ENCODE measurements at regions not wholly inside any gene's neighbourhood (a gene's known extent, or its start where the extent isn't known, plus 50 kb on each side); places are given as distances from the start of the nearest gene placed in this dataset.
"Not testable (repeated sequence)": the region's sequence is repeated elsewhere in the genome, so short reads cannot be mapped to it uniquely, and the experiment has no call there.

- DNase-seq (ENCODE audit: low spot score), result not testable (repeated sequence)
These were observed 401.3 kb upstream of the NR5A2 start for GRCh38 chr1:199626228-199626627.

GRCh38 chr1:199629624-199630023, 397.9 kb upstream of the NR5A2 start:
- no peak for DNase-seq (ENCODE audit: low spot score)

GRCh38 chr1:199639453-199639852, 388.1 kb upstream of the NR5A2 start:
- DNase-seq (ENCODE audit: low spot score), result no peak

- no peak for DNase-seq (ENCODE audit: low spot score)
These were observed 386.0 kb upstream of the NR5A2 start for GRCh38 chr1:199641531-199641930.

DNA sequence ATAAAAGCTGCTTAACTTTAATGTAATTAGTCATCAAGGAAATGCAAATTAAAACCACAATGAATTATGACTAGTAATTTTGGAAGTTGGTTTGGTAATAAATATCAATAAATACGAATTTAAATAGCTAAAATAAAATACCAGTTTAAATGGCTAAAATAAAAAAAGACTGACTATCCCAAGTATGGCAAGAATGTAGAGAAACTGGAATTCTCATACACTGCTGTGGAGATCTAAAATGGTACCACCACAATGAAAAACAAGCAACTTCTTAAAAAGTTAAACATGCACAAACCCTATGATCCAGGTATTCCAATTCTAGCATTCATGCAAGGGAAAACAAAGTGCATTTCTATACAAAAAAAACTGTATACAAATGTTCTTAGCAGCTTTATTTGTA, 382.6 kb upstream of the NR5A2 start:
- no peak for DNase-seq (ENCODE audit: low spot score)

GRCh38 chr1:199646761-199647160, 380.7 kb upstream of the NR5A2 start:
- DNase-seq (ENCODE audit: low spot score), result no peak

DNA sequence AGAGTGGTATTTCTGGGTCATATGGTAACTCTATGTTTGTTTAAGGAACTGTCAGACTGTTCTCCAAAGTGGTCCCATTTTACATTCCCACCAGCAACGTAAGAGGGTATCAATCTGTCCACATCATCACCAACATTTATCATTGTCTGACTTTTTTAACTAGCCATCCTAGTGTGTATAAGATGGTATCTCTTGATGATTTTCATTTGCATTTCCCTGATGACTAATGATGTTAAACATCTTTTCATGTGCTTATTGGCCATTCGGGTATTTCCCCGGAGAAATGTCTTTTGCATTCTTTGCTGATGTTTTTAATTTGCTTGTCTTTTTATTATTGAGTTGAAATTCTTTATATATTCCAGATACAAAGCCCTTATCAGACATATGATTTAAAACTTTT, 370.1 kb upstream of the NR5A2 start:
- DNase-seq (ENCODE audit: low spot score), result no peak

DNA sequence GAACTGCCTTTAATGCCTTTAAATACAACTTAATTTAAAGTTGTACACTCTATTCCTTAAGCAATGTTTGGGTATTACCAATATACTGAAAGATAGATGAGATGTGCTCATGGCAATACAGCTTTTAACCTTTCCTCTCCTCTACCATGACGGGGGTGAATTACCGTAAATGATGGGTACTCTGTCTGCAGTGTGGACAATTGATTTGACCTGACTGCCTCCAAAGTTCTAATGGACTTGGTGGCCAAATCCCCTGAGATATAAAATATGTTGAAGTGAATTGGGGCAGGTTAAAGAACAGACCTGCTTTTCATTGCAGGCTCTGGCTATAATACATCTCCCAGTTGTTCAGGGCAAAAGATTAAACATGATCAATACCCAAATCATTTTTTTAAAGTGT, 367.4 kb upstream of the NR5A2 start:
- no peak for DNase-seq (ENCODE audit: low spot score)

- no peak for DNase-seq (ENCODE audit: low spot score)
These were observed 362.1 kb upstream of the NR5A2 start for GRCh38 chr1:199665371-199665770.

- DNase-seq (ENCODE audit: low spot score), result no peak
These were observed 360.4 kb upstream of the NR5A2 start for GRCh38 chr1:199667089-199667488.

DNA sequence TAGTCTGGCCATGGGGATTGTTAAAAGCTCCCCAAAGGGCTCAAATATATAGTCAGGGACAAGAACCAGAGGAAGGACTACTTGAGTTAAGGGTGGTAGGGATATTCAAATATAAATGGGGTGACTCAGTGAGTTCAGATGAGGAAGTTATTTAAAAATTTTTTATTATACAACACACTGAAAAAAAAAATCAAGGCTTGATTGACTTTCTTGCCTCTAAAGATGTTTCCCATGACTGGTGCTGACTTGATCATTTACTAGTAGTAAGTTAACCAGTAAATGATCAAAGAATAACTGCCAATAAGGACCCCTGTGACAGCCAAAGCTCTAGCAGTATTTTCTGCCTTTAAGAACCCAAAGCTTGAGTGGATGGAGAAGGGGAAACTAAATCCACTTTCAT, 357.6 kb upstream of the NR5A2 start:
- DNase-seq (ENCODE audit: low spot score), result no peak

DNA sequence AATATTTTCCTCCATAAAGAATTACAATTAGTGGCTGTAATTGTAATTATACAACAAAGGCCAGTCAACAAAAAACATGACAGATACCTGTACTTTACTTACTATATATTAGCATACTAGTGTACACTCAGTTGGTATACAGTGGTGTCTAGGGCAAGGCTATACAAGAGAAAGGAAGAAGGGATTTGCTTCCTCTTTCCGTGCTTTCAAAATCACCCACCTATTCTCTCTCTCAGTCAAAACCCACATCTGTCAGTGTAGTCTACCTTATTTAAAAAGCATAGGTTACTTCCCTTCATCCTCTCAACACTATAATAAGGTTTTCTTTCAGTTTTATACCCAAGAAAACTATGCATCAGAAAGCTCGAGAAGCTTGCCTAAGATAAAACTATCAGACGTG, 355.8 kb upstream of the NR5A2 start:
- DNase-seq (ENCODE audit: low spot score), result no peak

DNA sequence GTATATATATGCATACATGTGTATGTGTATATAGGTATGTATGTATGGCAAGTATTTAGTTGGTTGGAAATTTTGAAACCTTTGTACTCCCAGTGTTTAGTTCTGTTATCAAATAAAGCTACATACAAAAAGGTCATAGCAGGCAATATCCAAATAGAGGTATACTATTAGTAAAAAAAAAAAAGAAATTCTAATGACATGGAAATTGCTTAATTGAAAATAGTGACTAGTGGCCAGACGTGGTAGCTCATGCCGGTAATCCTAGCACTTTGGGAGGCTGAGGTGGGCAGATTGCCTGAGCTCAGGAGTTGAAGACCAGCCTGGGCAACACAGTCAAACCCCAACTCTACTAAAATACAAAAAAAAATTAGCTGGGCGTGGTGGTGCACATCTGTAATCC, 351.6 kb upstream of the NR5A2 start:
- DNase-seq (ENCODE audit: low spot score), result no peak

GRCh38 chr1:199678771-199679170, 348.7 kb upstream of the NR5A2 start:
- no peak for DNase-seq (ENCODE audit: low spot score)

- DNase-seq (ENCODE audit: low spot score), result no peak
These were observed 345.4 kb upstream of the NR5A2 start for GRCh38 chr1:199682081-199682480.

GRCh38 chr1:199684686-199685273, 342.7 kb upstream of the NR5A2 start:
- peak; percentile 65 for DNase-seq (ENCODE audit: low spot score)

DNA sequence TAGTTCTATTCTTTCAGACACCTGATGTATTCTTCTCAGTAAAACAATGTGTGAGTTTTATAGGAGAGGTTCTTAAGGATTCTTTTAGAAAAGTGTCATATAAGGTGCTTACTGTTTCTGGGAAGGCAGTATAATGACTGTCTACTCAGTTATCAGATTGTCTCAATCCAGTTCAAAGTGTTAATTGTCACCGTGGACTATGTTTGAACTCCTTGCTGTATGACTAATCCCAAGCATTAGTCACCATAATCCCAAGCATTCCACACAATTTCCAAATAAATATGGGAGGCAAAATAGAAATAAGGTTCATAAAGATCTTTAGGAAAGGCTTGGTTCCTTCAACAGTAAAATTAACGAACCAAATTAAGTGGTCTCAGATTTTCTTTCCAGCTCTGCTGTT, 342.1 kb upstream of the NR5A2 start:
- peak; percentile 22 for DNase-seq (ENCODE audit: low spot score)

DNA sequence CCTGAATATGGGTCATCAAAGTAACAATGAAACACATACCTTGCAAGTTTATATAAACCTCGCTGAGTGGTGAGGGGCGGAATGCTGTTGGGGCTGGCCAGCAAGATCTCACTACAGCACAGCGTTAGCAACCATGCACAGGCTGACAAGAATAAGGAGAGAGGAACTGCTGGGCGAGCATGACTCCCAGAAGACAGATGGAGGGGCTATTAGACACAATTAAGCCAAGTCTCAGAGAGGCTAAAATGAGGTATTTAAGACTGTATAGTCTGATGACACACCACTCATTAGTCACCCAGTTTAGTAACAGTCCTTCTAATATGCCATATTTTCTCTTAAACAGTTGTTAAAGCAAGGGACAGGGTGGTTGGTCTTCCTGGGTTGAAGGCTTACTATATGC, 340.2 kb upstream of the NR5A2 start:
- no peak for DNase-seq (ENCODE audit: low spot score)

DNA sequence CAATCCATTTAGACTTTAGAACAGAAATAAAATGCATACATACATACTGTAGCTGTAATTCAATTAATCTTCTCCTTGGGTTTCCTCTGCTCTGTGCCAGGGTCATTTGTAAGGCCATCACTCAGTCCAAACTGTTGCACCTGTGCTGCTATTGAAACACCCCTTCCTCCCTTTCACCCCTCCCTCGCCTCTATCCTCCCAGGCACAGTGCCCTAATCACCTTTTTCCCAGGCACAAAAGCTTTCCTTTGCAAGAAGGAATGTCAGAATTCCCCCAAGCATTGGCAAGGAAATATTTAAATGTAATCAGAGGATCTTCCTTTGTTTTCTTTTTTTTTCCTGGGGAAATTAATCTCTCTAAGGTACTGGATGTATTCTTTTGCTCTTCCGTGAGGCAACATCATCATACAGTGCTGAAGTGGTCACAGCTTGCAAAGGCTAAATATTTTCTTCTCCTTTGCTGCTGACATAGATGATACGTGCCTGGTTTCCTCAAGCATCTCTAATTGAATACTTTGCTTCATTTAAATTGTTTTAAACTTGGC, 339.3 kb upstream of the NR5A2 start:
- DNase-seq (ENCODE audit: low spot score), result no peak

DNA sequence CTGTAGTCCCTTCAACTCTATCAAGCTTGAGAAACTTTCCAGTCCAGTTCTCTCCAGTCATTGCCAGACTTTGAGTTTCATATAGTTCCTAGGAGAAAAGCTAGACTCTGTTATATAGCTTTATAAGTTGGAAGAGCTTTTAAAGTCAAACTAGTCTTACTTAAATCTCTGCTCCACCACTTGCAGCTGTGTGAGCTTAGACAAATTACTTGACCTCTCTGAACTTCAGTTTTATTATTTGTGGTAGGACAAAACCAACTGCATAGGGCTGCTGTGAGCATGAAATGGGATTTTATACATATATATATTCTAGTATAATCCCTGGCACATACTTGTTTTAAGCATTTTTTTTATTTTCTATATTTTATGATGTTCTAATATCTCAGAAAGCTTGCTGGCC, 338.7 kb upstream of the NR5A2 start:
- DNase-seq (ENCODE audit: low spot score), result no peak

- no peak for DNase-seq (ENCODE audit: low spot score)
These were observed 337.0 kb upstream of the NR5A2 start for GRCh38 chr1:199690496-199690895.

DNA sequence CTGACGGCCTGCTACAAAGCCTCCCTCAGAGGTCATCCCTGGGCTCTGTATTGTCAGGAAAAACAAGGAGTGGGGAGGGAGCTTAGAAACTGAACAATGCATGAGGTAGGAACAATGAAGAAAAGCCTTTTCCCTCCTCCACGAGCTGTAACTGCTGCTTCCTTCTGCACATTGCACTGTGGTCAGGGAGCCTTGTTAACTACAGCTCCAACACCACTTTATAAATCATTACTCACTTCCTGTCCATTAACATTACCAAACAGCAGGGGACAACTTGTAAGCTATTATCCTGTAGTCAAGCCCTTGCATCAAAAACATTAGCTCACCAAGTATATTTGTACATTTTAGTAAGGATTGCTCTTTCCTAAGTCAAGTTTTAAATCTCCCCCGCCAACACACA, 336.0 kb upstream of the NR5A2 start:
- DNase-seq (ENCODE audit: low spot score), result peak; percentile 53

DNA sequence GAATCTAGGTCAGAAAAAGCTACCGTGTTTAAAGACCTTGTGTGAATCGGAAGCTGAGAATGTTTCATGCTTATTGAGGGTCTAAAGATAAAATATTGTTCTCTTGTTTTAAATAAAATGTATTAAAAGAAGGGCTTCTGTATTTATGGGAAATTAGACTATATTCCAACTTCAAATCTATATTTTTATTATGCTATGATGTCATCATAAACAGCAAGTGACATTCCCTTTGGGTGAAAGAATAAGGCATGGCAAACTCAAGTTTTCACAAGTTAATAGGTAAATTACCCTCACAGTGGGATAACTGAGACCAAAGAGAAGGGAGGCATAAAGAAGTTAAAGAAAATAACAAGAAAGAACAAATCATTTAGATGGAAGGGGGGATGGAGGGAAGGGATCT, 333.8 kb upstream of the NR5A2 start:
- DNase-seq (ENCODE audit: low spot score), result no peak

DNA sequence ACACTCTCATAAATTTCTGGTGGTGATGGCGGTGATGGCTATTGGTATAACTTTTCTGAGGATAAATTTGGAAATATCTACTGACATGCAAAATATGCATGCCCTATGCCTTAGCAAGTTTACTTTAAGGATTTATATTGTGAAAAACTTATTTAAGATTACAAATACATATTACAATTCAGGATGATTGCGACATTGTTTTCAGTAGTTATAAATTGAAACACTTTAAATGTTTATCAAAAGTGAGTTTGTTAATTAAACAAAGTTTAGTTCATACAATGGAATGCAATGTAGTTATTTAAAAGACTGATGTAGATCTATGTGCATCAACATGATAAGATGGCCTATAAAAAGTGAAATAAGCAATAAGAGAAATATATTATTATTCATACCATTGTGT, 331.3 kb upstream of the NR5A2 start:
- no peak for DNase-seq (ENCODE audit: low spot score)

DNA sequence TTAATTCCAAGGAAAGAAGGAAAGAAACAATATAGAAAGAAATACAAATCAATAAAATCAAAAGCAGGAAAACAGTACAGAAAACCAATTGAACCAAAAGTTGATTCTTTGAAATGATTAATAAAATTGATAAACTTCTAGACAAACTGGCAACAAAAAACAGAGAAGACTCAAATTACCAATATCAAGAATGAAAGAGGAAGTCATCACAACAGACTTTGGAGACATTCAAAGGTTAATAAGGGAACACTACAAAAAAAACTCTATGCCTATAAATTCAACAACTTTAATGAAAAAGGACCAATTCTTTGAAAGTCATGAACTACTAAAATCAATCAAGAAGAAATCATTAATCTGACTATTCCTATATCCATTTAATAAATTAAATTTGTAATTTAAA, 329.3 kb upstream of the NR5A2 start:
- DNase-seq (ENCODE audit: low spot score), result no peak

Measured in AG08395 (cell line).